Activated CD4-positive, alpha-beta T cell treated with anti-CD3 and anti-CD28 coated beads for 48 hours (primary cell): ENCODE measurements at regions not wholly inside any gene's neighbourhood (a gene's known extent, or its start where the extent isn't known, plus 50 kb on each side); places are given as distances from the start of the nearest gene placed in this dataset.
"Not testable (repeated sequence)": the region's sequence is repeated elsewhere in the genome, so short reads cannot be mapped to it uniquely, and the experiment has no call there.

Experiments
- DNase-seq: peaks from one replicate; pipeline ENCODE4 v3.0.0-alpha.2; 2020

- no peak for DNase-seq
Measured at GRCh38 chr20:20791664-20792568, 79.5 kb upstream of the RALGAPA2 start.

DNA sequence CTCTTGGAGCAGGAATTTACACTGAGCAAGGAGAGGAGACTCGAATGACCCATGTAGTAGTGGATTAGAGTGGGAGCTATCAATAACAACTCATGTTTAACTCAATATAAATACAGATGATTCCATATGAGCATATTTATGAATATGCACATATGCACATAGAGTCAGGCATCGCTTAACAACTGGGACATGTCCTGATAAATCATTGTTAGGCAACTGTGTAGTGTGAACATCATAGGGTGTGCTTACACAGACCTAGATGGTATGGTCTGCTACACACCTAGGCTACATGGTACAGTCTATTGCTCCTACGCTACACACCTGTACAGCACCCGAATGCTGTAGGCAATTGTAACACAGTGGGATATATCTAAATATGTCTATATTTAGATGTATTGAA is 75.9 kb upstream of the RALGAPA2 start:
- DNase-seq, result no peak

DNA sequence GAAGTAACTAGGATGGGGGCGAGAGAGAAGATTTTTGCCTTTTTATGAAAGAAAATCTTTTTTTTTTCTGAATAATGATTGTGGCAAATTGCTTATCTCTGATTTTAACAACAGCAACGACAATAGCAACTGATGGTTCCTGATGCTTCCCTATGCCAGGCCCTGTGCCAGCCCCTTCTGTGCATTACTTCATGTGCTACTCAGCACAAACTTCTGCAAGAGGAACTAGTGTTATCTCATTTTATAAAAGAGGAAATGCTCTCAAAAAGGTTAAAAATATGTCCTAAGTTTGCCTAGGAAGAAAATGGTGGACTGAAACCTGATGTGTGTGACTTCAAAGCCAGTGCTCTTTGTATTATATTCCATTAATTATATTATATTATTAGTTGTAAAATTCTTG is 74.0 kb upstream of the RALGAPA2 start:
- no peak for DNase-seq

DNA sequence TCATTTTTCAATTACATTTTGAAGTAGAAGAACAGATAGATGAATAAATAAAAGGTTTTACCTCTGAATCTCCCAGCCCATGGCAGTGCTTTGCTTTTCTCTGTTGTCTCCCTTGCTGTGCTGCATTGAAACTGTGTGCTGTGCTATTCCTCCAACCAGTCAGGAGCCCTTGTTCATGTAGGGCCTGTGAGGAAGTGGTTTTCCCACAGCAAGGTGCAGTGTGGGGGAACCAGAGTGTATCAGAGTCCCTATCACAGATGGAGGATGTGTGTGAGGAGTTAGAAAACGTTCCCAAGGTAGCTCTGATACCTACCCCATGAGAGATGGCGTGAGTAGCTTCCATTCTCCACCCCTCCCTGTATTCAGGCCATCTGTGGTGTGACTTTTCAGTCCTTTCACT is 72.8 kb upstream of the RALGAPA2 start:
- no peak for DNase-seq

DNA sequence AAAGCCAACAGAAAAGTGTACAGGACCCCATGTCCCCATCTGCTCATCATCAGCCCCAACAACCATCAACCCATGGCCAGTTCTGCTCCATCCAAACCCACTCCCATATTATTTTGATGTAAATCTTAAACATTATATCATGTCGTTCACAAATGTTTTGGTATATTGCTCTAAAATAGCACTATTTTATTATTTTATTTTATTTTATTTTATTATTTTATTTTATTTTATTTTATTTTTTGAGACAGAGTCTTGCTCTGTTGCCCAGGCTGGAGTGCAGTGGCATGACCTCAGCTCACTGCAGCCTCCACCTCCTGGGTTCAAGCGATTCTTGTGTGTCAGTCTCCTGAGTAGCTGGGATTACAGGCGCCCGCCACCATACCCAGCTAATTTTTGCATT is 72.0 kb upstream of the RALGAPA2 start:
- DNase-seq, result not testable (repeated sequence)

DNA sequence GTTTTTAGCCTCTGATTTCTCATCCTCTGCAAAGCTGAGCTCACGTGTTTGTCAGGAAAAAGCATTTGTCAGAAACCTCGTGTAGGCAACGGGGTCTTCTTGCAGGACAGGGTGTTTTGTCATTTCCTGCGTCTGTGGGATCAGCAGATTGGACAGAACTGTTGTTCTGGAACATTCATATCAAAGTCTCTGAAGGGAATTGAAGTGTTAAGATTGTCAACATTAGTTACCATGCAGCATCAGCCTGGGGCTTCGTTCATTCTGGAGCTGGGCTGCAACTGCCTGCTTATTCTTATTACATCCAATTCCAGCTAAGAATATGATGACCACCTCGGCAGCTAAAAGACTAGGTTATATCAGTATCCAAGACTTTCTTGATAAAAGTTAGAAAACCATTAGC is 71.0 kb upstream of the RALGAPA2 start:
- no peak for DNase-seq

- no peak for DNase-seq
Measured at GRCh38 chr20:20782755-20783154, 70.3 kb upstream of the RALGAPA2 start.

DNA sequence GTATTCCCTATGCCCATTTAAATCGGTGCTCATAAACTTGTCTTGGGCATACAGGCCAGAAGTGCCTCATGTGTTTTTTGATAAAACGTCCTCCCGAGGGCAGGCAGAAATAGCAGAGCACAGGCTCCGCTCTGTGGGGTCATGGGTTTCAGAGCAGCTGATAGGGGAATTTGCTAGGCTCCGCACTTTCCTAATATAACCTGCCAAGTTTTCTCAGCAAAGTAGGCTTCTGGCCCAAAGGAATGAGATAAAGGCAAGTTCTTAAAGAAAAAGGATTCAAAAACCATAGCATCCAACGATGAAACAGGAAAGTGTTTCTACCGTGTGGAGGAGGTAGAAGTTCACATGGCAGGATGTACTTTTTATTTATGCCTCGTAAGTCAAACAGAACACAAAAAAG is 69.8 kb upstream of the RALGAPA2 start:
- no peak for DNase-seq

DNA sequence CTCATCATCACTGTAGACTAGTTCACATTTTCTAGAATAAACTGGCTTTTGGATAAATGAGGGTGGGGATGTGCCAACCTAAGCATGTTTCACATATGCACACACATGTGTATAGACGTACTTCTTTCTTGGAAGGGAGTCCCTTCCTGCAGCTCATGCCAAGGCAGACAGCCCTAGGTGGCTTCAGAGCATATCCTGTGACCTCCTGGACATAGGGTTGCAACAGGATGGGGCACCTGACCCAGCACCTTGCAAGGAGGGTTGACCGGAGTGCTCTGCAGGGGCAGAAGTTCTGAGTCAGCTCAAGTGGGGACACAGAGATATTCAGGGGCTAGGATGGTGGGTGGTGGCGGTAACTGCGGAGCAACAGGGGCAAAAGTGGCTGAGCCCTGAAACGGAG is 68.6 kb upstream of the RALGAPA2 start:
- DNase-seq, result no peak

DNA sequence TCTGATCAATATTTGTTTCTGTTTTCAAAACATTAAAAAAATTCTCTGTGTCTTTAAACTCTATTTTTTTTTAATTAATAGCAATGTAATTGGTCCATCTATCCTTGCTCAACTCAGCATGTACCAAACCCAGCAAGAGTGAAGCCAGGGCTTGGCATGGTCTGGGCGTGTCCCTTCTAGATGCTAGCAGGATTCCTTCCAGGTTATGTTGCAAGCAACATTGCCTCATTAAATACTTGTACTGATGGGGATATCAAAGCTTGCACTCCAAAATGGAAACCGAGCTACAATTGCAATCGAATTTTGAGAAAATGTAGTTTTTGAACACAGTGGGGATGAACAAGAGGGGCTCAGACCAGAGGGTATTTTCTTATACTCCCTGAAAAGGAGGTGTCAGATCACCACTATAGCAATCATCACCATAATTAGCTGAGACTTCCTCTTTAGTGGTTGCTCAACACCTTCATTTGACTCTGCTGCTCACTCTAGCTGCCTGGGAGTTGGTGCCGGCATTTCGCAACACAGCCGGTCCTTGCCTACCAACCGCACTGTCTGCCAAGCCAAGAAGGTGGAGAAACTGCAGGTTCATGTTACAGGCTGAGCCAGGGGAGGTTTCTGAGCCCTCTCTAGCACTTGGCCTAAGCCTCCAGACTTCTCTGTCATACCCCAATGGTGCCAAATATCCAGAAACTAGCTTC is 67.8 kb upstream of the RALGAPA2 start:
- no peak for DNase-seq

GRCh38 chr20:20778676-20779075 is 66.2 kb upstream of the RALGAPA2 start:
- DNase-seq, result no peak

GRCh38 chr20:20772497-20773085 is 60.1 kb upstream of the RALGAPA2 start:
- DNase-seq, result no peak

- no peak for DNase-seq
Measured at GRCh38 chr20:20768202-20768815, 55.9 kb upstream of the RALGAPA2 start.

GRCh38 chr20:20765696-20766365 is 53.4 kb upstream of the RALGAPA2 start:
- no peak for DNase-seq

GRCh38 chr20:20763650-20764049 is 51.2 kb upstream of the RALGAPA2 start:
- DNase-seq, result no peak
